ENCODE measurements at regions not wholly inside any gene's neighbourhood (a gene's known extent, or its start where the extent isn't known, plus 50 kb on each side); places are given as distances from the start of the nearest gene placed in this dataset.
"Not testable (repeated sequence)": the region's sequence is repeated elsewhere in the genome, so short reads cannot be mapped to it uniquely, and the experiment has no call there.

DNA sequence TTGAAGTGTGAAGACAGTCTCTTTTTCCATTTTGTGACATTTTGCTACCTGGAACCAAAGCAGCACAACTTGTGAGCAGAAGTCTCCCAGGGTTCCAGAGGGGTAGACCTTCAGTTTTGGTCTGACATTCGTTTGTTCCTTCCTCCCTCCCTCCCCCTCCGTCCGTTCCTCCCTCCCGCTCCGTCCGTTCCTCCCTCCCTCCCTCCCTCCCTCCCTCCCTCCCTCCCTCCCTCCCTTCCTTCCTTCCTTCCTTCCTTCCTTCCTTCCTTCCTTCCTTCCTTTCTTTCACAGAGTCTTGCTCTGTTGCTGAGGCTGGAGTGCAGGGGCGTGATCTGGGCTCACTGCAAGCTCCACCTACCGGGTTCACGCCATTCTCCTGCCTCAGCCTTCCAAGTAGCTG is 131.2 kb upstream of the MALRD1 start:
- in situ Hi-C loops (cut with MboI; ENCODE audit: low sequenced_read_pairs); H3K4me3 ChIP-seq; DNase-seq (ENCODE audit: low spot score in 2 of 2); H3K4me1 ChIP-seq; H3K36me3 ChIP-seq (replicated peaks); H3K27me3 ChIP-seq (ENCODE audit: low read depth); H3K9me3 ChIP-seq: not testable (repeated sequence)

DNA sequence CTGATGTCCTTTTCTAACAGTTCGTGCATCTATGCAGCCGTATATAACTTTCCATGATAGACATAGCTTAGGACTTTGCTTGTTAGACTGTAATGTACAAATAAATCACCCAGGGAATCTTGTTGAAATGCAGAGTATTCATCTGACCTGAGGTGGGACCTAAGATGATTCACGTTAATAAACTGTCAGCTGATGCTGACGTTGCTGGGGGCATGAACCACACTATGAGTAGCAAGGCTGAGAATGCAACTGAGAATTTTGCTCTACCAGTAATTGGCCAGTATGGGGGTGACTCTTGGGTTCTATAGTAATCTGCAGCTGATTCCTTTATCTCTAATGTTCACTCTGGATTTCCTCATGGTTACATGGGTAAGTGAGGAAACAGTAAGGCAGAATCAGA is 130.1 kb upstream of the MALRD1 start:
- Histone ChIP-seq H3K4me1 (no peaks in the 10 kb centered on the region), H3K36me3 (replicated peaks) (no peaks in the 10 kb centered on the region), H3K4me3 (no peak overlapping the region), H3K27me3 (ENCODE audit: low read depth) (no peaks in the 10 kb centered on the region), H3K9me3 (no peaks in the 10 kb centered on the region)
- no peak for DNase-seq (ENCODE audit: low spot score in 2 of 2)
- in situ Hi-C loops (cut with MboI; ENCODE audit: low sequenced_read_pairs): no loop called here

DNA sequence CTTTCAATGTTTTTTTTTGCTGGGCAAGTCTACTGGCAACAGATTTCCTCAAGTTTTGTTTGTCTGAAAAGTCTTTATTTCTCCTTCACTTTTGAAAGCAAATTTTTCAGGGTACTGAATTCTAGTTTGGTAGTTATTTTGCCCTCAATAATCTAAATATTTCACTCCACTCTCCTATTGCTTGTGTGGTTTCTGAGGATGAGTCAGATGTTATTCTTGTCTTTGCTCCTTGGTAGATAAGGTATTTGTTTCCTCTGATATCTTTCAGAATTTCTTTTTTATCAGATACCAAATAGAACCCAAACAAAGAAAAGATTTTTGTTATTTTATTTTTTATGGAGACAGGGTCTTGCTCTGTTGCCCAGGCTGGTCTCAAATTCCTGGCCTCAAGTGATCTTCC is 99.2 kb upstream of the MALRD1 start:
- H3K4me3 ChIP-seq: no peak overlapping the region
- no peaks in the 10 kb centered on the region for H3K4me1 ChIP-seq
- in situ Hi-C loops (cut with MboI; ENCODE audit: low sequenced_read_pairs): no loop called here
- H3K9me3 ChIP-seq: no peaks in the 10 kb centered on the region
- DNase-seq (ENCODE audit: low spot score in 2 of 2): no peak
- no peaks in the 10 kb centered on the region for H3K36me3 ChIP-seq (replicated peaks)
- H3K27me3 ChIP-seq (ENCODE audit: low read depth): no peaks in the 10 kb centered on the region

DNA sequence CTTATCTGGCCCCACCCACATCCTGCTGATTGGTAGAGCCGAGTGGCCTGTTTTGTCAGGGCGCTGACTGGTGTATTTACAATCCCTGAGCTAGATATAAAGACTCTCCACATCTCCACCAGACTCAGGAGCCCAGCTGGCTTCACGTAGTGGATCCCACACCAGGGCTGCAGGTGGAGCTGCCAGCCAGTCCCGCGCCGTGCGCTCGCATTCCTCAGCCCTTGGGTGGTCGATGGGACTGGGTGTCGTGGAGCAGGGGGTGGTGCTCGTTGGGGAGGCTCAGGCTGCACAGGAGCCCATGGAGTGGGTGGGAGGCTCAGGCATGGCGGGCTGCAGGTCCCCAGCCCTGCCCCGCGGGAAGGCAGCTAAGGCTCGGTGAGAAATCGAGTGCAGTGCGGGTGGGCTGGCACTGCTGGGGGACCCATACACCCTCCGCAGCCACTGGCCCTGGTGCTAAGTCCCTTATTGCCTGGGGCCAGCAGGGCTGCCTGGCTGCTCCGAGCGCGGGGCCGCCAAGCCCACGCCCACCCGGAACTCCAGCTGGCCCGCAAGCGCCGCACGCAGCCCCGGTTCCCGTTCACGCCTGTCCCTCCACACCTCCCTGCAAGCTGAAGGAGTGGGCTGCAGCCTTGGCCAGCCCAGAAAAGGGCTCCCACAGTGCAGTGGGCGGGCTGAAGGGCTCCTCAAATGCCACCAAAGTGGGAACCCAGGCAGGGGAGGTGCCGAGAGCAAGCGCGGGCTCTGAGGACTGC is 97.4 kb upstream of the MALRD1 start:
- H3K36me3 ChIP-seq (replicated peaks); DNase-seq (ENCODE audit: low spot score in 2 of 2); H3K27me3 ChIP-seq (ENCODE audit: low read depth); in situ Hi-C loops (cut with MboI; ENCODE audit: low sequenced_read_pairs); H3K4me3 ChIP-seq; H3K4me1 ChIP-seq; H3K9me3 ChIP-seq: not testable (repeated sequence)

DNA sequence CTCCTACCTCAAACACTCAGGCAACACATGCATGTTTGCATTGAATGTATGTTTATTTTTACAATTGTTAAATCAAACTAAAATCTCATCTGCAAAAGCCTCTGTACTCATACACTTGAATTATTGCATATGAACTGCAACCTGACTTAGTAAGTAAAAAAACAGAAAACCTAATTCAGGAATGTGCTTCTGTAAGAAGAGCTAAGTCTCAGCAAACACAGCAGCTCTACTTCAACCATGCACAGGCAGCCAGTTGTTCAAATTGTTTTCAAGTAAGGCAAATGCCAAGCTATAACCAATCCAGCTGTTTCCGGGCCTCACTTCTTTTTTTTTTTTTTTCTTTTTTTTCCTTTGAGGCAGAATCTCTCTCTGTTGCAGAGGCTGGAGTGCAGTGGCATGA is 93.5 kb upstream of the MALRD1 start:
- Histone ChIP-seq H3K4me3 (no peak overlapping the region), H3K4me1 (no peaks in the 10 kb centered on the region), H3K36me3 (replicated peaks) (no peaks in the 10 kb centered on the region), H3K9me3 (no peaks in the 10 kb centered on the region), H3K27me3 (ENCODE audit: low read depth) (no peaks in the 10 kb centered on the region)
- in situ Hi-C loops (cut with MboI; ENCODE audit: low sequenced_read_pairs): no loop called here
- no peak for DNase-seq (ENCODE audit: low spot score in 2 of 2)

DNA sequence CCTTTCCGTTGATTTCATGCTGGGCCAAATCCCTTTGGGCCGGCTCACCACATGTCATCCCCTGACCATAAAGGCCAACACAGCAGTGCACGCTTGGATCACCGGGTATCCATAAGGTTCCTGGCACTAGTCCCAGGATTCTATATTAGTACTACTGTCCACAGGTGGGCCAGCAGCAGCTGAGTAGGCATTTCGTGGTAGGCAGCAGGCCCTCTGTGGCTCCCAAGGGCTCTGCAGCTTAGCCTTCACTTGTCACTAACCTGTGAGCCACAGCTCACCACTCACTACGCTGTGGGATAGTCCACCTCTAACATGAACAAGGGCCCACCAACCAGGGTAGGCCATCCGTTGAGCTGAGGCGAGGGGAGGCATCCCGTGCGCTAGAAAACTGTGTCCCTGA is 89.2 kb upstream of the MALRD1 start:
- H3K9me3 ChIP-seq: no peaks in the 10 kb centered on the region
- no peak for DNase-seq (ENCODE audit: low spot score in 2 of 2)
- no peaks in the 10 kb centered on the region for H3K36me3 ChIP-seq (replicated peaks)
- H3K4me3 ChIP-seq: no peak overlapping the region
- in situ Hi-C loops (cut with MboI; ENCODE audit: low sequenced_read_pairs): no loop called here
- no peaks in the 10 kb centered on the region for H3K27me3 ChIP-seq (ENCODE audit: low read depth)
- H3K4me1 ChIP-seq: no peaks in the 10 kb centered on the region

DNA sequence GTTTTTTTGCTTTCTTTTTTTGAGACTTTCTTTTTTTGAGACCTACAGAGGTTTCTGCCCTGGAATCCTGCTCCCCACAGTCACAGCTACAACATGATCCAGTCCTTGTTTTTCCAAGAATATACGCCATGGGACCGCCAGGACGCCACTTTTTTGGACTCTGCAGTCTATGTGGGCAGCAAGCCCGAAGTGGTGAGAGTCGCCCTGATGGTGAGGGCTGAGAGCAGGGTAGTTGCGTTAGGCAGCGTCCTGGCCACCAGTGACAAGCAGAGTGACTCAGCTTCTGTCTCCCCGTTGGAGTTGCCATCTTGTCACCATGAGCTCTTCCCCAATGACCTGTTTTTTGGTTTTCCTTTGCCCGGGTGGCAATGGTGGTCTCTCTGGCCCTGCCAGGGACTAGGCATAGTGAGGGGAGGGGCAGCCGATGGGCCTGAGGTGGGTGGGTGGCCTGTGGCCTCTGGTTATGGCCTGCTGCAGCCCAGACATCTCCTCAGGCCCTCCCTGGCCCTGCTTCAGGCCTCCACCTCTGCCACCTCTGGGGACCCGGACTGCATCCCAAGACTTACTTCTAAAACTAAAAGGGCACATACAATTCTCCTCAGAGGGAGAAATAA is 88.0 kb upstream of the MALRD1 start:
- H3K4me1 ChIP-seq: no peaks in the 10 kb centered on the region
- H3K9me3 ChIP-seq: no peaks in the 10 kb centered on the region
- H3K27me3 ChIP-seq (ENCODE audit: low read depth): no peaks in the 10 kb centered on the region
- in situ Hi-C loops (cut with MboI; ENCODE audit: low sequenced_read_pairs): no loop called here
- no peak overlapping the region for H3K4me3 ChIP-seq
- no peak for DNase-seq (ENCODE audit: low spot score in 2 of 2)
- no peaks in the 10 kb centered on the region for H3K36me3 ChIP-seq (replicated peaks)

DNA sequence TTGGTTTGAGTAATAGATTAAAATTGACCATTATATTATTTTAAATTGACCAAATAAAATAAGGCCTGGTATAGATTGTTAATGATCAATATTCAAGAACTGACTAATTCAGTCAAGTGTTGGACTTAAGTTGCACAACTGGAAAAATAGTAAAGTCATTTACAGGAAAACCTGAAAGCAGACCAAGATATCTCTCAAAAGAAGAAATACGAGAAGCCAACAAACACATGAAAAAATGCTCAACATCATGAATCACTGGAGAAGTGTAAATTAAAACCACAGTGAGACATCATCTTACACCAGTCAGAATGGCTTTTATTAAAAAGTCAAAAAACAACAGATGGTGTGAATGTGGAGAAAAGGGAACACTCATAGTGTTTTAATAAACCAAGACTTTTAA is 80.4 kb upstream of the MALRD1 start:
- Histone ChIP-seq H3K36me3 (replicated peaks) (no peaks in the 10 kb centered on the region), H3K9me3 (no peaks in the 10 kb centered on the region), H3K4me1 (no peaks in the 10 kb centered on the region), H3K27me3 (ENCODE audit: low read depth) (no peaks in the 10 kb centered on the region), H3K4me3 (no peak overlapping the region)
- no peak for DNase-seq (ENCODE audit: low spot score in 2 of 2)
- in situ Hi-C loops (cut with MboI; ENCODE audit: low sequenced_read_pairs): no loop called here

DNA sequence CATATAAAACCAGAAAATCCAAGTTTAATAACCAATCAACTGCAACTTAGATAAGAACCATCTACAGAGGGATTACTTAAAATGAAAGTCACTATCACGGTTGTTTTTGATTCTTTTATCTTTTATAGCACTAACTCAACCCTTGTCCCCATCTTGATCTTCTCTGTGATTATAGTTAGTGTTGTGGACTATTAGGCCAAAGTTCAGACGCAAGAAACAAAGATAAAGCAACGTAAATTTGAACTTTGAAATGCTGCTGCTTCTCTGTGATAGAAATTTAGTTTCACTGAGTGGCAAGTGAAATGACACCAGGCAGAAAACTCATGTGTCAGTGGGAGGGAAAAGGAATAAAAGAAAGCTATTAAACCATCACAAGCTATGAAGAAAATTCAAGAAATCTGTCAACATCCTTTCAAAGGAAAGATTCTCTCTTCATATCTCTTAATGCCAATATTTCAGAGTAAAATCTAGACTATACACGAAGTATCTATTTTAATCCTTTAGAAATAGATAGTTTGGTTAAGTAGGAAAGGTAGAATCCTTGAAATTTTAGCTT is 71.8 kb upstream of the MALRD1 start:
- H3K9me3 ChIP-seq: no peaks in the 10 kb centered on the region
- no peaks in the 10 kb centered on the region for H3K36me3 ChIP-seq (replicated peaks)
- no peak for DNase-seq (ENCODE audit: low spot score in 2 of 2)
- no peak overlapping the region for H3K4me3 ChIP-seq
- H3K4me1 ChIP-seq: no peaks in the 10 kb centered on the region
- in situ Hi-C loops (cut with MboI; ENCODE audit: low sequenced_read_pairs): no loop called here
- H3K27me3 ChIP-seq (ENCODE audit: low read depth): no peaks in the 10 kb centered on the region

DNA sequence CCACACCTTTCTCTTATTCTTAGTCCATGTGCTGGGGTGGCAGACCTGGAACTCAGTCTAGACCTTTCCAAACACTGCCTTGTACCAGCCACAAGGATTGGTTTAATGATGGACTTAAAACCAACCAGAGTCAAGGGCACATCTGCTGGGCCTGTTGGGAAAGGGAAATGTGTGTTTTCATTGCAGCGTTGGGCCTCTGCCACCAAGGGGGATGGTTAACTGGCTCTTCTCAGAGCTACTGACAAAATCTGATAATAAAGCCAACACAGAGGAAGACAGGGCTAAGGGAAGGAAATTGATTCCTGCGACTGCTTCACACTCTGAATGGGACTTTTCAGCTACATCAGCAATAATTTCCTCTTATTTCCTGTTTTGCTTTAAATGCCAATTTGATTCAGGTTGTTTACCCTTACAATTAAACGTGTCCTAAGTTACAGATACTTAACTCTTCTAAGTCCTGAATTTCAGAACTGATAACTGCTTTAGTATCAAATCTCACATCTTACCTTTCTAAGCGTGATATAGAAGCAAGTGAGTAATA is 68.4 kb upstream of the MALRD1 start:
- DNase-seq (ENCODE audit: low spot score in 2 of 2): no peak
- Histone ChIP-seq H3K4me1 (no peaks in the 10 kb centered on the region), H3K27me3 (ENCODE audit: low read depth) (no peaks in the 10 kb centered on the region), H3K36me3 (replicated peaks) (no peaks in the 10 kb centered on the region), H3K4me3 (no peak overlapping the region), H3K9me3 (no peaks in the 10 kb centered on the region)
- in situ Hi-C loops (cut with MboI; ENCODE audit: low sequenced_read_pairs): no loop called here

DNA sequence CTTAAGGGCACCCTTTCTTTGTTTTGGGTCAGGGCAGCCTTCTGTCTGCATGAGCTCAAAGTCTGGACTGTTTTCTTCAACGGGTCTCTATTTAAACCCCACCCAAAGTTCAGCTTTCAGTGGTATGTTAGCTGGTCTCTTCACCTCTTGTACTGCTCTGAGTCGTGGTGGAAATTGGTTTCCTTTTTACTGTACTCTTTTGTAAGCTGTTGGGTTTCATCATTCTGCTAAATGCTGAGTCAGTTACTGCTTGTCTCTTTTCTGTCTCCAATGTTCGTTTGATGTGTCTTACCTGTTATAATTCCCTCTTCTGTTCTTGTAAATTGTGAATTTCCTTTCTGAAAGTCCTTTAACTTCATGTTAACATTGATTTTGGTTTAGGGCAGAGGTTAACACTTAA is 64.1 kb upstream of the MALRD1 start:
- H3K4me1 ChIP-seq: no peaks in the 10 kb centered on the region
- H3K4me3 ChIP-seq: no peak overlapping the region
- no peak for DNase-seq (ENCODE audit: low spot score in 2 of 2)
- H3K27me3 ChIP-seq (ENCODE audit: low read depth): no peaks in the 10 kb centered on the region
- no peaks in the 10 kb centered on the region for H3K9me3 ChIP-seq
- no peaks in the 10 kb centered on the region for H3K36me3 ChIP-seq (replicated peaks)
- in situ Hi-C loops (cut with MboI; ENCODE audit: low sequenced_read_pairs): no loop called here

DNA sequence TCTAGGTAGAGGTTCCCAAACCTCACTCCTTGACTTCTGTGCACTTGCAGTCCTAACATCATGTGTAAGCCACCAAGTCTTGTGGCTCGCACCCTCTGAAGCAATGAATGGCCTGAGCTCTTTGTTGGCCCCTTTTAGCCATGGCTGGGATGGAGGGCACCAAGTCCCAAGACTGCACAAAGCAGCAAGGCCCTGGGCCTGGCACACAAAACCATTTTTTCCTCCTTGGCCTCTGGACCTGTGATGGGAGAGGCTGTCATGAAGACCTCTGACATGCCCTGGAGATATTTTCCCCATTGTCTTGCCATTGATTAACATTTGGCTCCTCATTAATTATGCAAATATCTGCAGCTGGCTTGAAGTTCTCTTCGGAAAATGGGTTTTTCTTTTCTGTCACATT is 60.3 kb upstream of the MALRD1 start:
- no peaks in the 10 kb centered on the region for H3K4me1 ChIP-seq
- DNase-seq (ENCODE audit: low spot score in 2 of 2): no peak
- no peaks in the 10 kb centered on the region for H3K27me3 ChIP-seq (ENCODE audit: low read depth)
- in situ Hi-C loops (cut with MboI; ENCODE audit: low sequenced_read_pairs): no loop called here
- H3K9me3 ChIP-seq: no peaks in the 10 kb centered on the region
- no peak overlapping the region for H3K4me3 ChIP-seq
- no peaks in the 10 kb centered on the region for H3K36me3 ChIP-seq (replicated peaks)

Data from HAP-1 (cell line).